ENCODE measurements at regions not wholly inside any gene's neighbourhood (a gene's known extent, or its start where the extent isn't known, plus 50 kb on each side); places are given as distances from the start of the nearest gene placed in this dataset.
"Not testable (repeated sequence)": the region's sequence is repeated elsewhere in the genome, so short reads cannot be mapped to it uniquely, and the experiment has no call there.

DNA sequence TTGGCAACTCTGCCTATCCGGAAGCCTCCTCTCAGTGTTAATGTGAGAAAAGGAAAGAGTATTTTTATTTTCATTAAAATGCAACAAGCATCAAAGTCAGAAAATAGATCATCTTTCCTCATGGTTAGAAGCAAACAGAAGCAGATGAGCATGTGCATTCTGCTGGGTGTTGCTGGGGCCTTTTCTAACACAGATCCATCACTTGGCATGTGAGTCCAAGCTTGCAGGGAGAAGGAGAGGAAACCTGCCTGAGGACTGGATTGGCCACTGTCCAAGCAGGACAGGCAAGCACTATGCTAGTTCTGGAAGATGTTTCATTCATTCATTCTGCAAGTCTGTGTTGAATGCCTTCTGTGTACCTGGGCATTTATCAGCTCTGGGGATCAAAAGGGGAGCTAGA is 348.7 kb upstream of the PCSK5 start:
- no peak for DNase-seq (ENCODE audit: low spot score)

DNA sequence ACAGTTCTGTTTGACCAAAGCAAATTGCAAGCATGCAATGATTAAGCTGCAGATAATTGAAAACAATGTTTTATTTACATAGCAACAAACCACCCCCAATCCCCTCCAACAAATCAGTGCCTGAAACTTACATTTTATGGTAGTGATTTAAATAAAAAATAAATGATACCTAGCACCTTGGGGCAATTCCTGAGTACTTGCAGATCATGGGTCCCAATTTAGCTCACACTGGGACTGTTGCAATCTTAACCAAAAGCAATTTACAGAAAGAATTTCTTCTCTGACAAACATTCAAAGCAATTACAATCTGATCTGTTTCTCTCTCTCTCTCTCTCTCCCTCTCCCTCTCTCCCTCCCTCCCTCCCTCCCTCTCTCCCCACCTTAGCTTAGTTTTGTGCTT is 345.7 kb upstream of the PCSK5 start:
- no peak for DNase-seq (ENCODE audit: low spot score)

DNA sequence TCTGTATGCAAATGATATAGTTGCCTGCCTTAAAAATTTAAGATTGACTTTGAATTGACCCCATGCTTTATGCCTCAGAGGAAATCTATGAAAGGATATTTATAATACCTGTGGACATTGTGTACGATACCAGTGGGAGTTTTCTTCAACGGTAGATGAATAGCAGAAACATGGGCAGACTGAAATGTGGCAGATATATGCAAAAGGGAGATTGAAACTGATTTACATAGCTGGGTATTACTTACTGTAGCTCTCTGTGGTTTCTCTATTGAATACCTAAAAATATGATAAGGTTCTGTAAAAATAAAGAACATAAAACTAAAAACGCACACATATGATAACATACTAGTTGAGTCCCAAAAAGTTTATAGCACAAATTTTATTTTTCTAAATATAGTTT is 345.2 kb upstream of the PCSK5 start:
- DNase-seq (ENCODE audit: low spot score): no peak

DNA sequence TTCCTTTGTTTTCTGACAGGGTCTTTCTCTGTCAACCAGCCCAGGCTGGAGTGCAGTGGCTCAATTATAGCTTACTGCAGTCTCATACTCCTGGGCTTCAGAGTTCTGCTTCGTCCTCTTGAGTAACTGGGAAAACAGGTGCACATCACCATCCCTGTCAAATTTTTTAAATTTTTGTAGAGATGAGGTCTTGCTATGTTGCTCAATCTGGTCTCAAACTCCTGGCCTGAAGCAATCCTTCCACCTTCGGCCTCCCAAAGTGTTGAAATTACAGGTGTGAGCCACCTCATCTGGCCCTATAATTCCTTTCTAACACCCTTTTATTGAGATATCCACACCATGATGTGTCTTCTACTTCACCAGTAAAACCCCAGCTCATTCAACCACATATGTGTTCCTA is 341.6 kb upstream of the PCSK5 start:
- DNase-seq (ENCODE audit: low spot score): no peak

DNA sequence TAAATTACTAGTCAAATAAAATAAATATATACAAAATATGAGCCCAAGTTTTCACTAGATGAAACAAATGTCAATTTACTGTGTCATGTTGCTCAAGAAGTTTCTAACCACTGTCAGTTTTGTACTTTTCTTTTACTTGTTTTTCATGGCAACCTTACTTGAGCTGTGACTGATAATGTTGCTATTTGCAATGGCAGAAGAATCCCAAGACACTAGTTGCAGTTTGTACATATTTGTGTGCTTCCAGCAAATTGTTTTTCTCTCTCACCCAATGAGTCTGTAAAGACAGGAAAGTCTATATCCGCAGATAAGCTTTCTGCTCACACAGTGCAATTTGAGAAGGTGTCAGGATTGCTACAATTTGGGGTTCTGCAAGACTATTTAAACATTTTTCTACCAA is 338.6 kb upstream of the PCSK5 start:
- DNase-seq (ENCODE audit: low spot score): no peak

DNA sequence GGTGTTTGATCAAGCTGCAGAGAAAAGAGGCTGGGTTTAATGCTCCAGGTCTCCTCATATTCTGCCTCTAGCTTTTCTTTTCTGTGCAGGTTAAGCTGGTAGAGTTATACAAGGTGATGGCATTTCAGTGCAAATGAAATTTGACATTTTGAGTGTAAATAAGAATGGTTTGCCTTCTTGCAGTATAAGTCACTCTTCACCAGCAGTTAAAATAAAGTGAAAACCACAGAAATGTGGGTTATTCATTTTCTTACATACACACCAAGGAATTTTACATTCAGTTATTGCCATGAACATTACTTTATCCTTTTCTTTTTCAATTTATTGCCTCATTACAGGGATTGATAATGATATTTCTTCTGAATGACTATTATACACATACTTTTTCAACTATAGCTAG is 337.5 kb upstream of the PCSK5 start:
- no peak for DNase-seq (ENCODE audit: low spot score)

DNA sequence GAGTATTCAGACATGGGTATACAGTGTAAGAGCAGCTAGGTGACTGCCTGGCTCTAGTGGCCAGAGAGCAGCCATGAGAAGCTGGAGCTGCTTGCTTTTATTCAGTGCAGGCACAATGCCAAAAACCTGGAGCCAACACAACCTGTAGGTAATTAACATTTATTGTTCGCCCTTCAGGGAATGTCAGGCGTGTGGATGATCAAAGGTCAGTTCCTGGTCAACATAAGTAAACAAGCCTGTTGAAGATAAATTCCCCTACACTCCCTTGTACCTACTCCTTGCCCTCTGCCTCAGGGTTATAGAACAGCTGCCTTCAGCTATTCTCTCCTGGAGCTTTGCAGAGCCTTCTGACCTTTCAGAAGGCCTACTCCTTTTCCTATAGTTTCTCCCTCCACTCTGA is 323.7 kb upstream of the PCSK5 start:
- not testable (repeated sequence) for DNase-seq (ENCODE audit: low spot score)

DNA sequence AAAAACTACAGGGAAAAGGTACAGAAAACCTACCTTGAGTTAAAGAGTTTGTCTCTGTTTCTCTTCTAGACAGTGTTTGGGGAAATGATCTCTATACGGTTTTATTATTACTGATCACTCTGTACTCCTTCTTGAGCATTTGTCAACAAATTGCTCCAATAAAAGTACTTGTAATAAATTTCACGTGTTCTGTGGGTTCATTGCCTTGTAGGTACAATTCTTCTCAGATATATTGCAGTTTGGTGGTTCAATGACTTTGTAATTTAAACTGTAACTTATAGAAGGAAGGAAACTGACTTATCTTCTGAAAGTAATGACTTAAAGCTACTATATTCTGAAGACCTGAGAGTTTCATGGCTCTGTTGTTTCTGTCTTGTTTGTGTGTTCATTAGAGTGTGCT is 319.9 kb upstream of the PCSK5 start:
- DNase-seq (ENCODE audit: low spot score): no peak

DNA sequence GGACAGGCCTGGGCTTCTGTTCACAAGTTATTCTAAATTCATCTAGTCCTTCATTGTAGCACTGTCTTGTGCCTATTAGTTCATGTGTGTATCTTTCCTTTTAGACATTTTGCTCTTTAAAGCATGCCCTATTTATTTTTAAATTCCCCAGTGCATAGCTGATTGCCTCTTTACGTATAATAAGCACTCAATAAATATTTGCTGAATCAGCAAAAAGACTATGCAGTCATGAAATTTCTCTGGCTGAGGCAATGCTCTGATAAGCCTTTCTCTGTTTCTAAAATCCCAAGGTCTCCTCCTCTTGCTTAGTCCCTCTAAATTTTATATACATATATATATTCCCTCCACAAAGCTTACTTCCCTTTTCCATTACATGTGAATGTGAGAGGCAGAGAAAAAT is 315.9 kb upstream of the PCSK5 start:
- no peak for DNase-seq (ENCODE audit: low spot score)

DNA sequence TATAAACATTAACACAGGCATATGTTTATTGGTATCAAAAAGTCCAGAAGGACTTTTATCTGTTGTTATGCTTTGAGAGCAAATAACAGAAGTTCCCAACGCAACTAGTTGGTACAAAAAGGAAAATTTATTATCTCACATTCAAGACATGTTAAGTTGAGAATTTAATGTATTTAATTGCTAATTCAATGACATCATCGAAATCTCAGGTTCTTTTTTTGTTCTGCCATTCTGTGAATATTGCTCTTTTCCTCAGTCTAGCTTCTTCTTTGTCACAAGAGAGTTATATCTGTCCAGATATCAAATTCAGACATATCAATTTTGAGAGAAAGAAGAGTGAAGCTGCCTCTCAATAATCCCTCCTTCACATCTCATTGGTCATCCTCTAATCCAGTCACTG is 307.6 kb upstream of the PCSK5 start:
- DNase-seq (ENCODE audit: low spot score): no peak

DNA sequence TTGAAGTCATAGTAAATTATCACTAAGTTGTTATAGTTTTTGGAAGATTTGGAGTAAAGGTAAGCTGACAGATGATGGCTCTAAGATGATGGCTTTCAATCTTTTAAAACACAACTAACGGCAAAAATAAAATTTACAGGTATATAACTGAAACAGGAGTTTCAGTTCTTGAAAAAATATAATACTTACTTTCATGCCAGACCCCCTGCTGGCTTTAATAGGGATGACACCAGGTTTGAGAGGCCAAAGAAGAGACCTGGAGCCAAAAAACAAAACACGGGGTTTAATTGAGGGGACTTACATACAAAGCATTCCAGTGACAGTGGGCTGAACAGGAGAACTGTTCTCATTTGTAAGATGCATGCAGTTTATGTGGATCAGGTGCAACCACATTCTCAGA is 301.7 kb upstream of the PCSK5 start:
- no peak for DNase-seq (ENCODE audit: low spot score)

DNA sequence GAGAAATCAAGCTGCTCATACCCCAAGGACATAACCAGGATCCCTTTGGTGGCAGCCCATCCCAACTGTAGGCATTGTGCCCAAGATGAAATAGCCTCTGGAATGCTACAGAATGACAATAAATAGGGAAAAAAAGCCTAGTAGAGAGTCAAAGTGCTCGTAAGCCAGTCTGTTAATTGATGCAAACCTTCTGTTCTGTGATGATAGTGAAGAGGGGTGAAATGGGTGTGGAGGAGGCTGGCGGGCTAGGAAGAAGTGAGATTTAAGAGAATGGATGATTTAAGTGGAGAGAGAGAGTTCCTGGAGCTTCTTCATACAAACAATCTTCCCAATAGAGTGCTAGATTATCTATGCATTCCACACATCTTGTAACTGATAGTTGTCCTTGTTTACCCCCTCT is 301.0 kb upstream of the PCSK5 start:
- no peak for DNase-seq (ENCODE audit: low spot score)

DNA sequence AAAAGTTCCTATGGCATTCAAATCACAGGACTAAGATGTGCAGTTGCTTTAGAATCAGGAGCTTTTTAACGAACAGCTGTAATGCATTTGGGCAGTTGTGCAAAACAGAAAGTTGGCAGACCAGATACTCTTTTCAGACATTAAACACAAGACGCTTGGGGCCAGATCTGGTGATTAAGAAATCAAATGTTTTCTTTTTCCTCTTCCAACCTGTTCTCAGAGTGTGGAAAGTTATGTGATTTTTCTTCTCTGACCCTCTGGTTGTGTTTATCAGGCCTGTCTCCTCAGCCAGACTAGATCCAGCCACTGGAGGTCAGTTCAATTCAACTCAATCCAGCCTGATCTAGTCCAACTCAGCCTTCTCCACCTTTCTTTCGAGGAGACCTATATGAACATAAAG is 298.5 kb upstream of the PCSK5 start:
- DNase-seq (ENCODE audit: low spot score): no peak

DNA sequence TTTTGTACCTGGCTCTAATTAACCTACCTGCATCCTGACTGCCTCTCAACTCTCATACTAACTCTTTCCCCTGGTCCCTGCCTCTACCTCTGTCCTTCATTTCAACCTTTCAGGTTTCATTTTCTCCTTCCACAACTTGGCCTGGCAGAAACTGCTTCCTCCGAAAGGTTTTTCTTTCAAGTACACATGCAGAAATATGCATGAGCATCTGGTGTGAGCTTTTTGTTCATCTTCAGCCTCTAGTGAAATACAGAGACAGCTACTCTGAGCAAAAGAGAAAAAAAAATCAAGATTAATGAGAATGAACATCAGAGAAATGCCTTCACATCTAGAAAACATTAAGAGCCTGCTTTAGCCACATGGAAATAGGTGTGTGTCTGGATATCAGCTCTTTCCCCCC is 297.9 kb upstream of the PCSK5 start:
- no peak for DNase-seq (ENCODE audit: low spot score)

DNA sequence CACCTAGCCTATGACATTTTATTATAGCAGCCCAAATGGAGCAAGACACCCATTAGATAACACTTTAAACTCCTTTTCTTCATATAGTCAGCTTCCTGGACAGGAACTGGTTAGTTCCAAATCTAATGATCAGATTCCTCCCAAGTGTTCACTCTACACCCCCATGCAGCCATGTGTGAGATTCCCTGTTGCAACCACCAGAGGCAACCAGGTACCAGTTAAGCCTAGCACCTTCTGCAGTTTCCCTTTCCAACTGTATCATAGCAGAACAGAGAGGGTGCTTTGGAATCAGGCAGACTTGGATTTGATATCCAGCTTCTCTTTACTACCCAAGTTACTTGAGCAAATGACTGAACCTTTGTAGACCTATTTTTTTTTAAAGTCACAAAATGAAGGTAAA is 296.6 kb upstream of the PCSK5 start:
- DNase-seq (ENCODE audit: low spot score): no peak

DNA sequence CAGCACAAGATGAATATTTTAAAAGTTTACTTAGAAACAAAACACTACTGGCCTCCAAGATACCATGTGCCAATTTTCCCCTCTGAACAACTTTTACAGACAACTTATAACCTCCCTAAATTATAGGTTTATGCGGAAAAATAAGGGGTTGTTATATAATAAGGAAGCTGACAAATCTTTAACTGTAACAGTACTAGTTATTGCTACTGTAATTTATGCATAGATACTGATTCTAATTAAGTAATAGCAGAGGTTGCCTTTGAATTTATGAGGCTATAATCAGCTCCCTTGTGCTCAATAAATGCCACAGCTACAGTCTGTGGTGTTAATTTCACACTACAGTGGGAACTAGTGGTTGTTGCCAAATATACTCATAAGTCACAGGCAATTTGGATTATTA is 291.3 kb upstream of the PCSK5 start:
- no peak for DNase-seq (ENCODE audit: low spot score)

DNA sequence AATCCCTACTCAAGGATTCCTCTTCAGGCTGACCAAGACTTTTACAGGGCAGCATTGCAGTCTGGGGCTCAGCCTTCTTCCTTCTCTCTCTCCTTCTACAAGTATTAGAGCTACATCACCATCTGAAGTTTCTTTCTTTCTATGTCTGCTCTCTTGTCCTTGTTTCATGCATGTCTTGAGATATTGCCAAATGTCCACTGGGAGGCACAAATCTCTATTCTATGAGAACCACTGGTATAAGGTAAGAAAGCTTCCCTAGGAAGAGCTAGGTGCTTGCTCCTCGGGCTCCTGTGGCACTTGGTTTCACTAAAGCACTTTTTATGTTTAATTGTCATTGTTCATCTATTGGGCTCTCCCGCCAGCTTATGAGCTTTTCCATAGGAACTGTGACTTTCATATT is 289.2 kb upstream of the PCSK5 start:
- no peak for DNase-seq (ENCODE audit: low spot score)

DNA sequence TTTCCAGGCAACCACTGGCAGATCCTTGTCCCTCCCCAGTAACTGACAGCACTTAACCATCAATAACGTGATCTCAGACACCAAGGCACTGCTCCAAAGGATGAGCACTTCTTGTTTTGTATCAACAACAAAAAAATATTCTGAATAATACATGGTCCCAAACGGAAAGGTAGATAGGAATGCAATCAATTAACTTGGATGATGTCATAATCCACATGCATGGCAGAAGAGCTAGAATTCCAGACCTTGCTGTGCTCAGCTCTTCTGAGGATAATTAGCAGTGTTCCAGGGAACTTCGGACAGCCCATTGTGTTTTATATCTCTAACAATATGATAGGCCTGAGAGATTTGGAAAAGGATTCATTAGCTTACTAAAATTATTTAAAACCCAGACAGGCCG is 288.4 kb upstream of the PCSK5 start:
- DNase-seq (ENCODE audit: low spot score): no peak

DNA sequence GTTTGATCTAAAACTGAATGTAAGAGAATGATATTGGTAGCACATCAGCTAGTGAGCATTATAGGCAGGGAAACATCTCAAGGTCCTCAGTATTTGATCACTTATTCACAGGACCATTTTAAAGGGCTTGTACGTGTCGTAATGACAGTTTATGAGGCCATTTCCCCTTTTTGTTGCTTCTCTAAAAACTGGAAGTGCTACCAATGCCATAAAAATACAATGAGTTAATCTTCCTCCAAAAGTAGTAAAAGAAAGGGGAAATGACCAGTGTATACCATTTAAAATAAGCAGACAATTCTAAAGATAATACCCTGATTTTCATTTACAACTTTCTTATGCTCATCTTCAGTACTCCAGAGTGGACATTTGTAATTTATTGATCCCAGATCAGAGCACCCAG is 285.8 kb upstream of the PCSK5 start:
- DNase-seq (ENCODE audit: low spot score): no peak

DNA sequence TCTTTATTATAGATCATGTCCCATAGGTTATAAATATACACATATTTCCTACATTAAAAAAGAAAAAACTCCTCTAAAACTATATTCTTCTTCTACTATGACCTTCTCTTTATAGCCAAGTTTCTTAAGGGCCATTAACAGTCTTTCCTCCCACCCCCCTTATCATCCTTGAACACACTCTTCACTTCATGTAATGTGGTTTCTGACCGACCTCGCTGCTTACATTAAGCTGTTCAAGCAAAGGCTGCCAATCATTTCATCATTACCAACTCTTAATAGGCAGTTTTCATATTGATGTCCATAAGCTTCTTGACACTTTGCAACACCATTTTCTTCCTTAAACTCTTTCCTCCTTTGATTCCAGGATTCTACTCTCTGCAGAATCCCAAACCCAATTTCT is 283.0 kb upstream of the PCSK5 start:
- no peak for DNase-seq (ENCODE audit: low spot score)

DNA sequence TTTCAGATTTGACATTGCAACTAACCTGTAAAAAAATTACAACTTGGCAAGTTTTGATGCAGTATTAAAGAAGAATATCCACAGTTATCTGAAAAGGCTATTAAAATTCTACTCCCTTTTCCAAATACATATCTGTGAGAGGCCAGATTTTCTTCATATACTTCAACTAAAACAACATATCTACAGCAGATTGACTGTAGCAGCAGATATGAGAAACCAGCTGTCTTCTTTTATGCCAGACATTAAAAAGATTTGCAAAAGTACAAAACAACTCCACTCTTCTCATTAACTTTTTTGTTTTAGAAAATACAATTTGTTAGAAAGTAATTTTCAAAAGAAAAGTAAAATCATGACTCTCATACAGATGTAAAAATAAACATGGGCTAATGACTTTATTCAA is 281.1 kb upstream of the PCSK5 start:
- no peak for DNase-seq (ENCODE audit: low spot score)

DNA sequence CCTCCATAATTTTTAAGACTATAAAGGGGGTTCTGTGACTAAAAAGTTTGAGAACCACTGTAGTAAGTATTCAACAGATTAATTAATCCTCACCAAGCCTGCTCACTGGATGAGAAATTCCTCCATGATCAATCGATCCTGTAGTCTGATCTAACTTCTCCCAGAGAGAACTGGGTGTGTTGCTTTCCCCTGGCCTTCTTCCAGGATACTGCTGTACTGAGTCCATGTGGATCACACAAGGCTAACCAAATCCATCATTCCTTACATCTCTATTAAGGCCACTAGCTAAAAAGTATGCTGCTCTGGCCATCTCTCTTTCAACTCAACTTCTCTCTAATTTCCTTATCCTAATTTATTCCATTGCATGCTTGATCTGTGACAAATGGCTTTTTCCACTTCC is 280.2 kb upstream of the PCSK5 start:
- no peak for DNase-seq (ENCODE audit: low spot score)

DNA sequence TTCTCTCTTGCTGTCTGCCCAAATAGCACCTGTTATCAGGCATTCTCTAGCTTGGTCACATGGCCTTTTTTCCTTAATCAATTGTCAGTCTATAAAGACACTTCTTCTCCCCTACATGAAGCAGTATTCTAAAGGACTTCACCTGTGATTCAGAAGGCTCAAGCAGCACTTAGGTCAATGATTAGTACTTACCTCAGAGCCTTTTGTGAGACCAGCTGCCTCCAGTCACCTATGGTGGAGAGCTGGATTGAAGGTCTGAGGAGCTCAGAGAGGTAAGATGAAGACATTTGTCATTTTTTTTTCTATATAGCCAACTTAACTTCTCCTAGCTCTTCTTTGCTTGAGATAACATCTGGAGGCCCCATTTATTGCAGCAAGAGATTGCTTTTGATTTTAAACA is 278.3 kb upstream of the PCSK5 start:
- DNase-seq (ENCODE audit: low spot score): no peak

DNA sequence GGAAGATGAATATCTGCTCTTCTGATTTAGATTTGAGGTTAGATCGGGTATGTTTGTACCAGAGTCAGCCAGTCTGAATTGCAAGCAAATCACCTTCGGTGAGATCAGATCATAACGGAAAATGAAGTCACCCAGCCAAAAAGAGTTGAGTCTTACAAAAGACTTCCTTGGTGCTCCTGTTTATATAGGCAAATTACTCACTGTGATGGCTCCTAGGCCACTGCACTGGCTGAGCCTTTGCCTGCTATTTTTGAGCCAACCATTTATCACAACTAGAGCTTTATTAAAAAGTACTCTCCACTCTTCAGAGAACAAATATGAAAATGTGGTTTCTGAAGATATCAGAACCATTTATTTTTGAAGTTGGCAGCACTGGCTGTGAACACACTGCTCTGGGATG is 277.7 kb upstream of the PCSK5 start:
- DNase-seq (ENCODE audit: low spot score): no peak

DNA sequence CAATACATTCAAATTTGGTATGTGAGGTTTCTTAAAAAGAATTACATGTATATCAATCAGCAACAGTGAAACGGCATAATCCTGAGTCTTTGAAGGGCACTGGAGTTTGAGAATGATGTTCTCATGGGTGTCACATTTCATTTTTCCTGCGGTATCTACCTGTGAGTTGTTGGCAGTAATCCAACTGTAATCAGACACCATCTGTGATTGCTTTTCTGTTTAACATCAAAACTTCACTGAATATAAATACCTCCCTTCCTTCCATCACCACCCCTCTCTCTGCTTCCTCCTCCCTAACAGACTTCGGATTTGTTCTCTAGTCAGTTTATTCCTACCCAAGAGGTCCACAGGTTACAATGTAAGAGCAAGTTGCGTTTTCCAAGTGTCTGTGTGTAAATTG is 275.2 kb upstream of the PCSK5 start:
- DNase-seq (ENCODE audit: low spot score): no peak

DNA sequence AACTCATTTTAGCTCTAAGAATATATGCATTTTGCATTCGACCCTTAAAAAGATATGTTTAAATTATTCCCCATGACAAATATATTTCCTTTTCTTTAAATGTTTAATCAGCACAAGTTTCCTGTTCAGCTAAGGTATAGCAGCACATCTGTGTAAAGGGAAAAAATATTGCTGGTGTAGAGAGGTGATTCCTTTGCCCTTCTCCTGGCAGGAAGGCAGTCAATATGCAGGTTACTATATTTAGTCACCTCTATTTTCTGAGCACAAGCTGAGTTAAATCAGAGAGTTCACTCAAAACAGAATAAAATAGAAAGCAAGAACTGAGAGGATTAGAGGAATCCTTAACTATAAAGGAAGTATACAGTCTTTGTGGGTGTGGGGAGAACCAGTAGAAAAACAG is 274.4 kb upstream of the PCSK5 start:
- DNase-seq (ENCODE audit: low spot score): no peak
